Stimulated activated naive B cell treated with anti-CD40 and anti-IgM and Interleukin-4, amounts not matched to agents 10 μg/mL and 1 μg/mL and 100 μg/mL, for 72 hours (primary cell): ENCODE measurements at regions not wholly inside any gene's neighbourhood (a gene's known extent, or its start where the extent isn't known, plus 50 kb on each side); places are given as distances from the start of the nearest gene placed in this dataset.
"Not testable (repeated sequence)": the region's sequence is repeated elsewhere in the genome, so short reads cannot be mapped to it uniquely, and the experiment has no call there.

ENCODE experiments used
- ATAC-seq, 2 donors: fragments of 150-1000 bp; cut with Tn5 transposase; replicated peaks; 2 replicates each; pipeline ENCODE4 v1.10.0; 2021; ENCODE audit warnings: moderate library complexity in 1 of 2
- DNase-seq: peaks from one replicate; pipeline ENCODE4 v3.0.0; 2021
- H3K27ac Mint-ChIP-seq: one replicate; pipeline ENCODE4 v1.8.0; 2022; ENCODE audit warnings: mild to moderate bottlenecking, mixed read lengths
- H3K27me3 Mint-ChIP-seq, 2 donors: one replicate each; pipeline ENCODE4 v1.8.0; 2022; ENCODE audit warnings: mixed read lengths in 2 of 2
- H3K36me3 Mint-ChIP-seq, 2 donors: one replicate each; pipeline ENCODE4 v1.8.0; 2022; ENCODE audit warnings: mixed read lengths in 2 of 2, mild to moderate bottlenecking in 1 of 2
- H3K4me1 Mint-ChIP-seq, 2 donors: one replicate each; pipeline ENCODE4 v1.8.0; 2022; ENCODE audit warnings: mixed read lengths in 2 of 2, mild to moderate bottlenecking in 1 of 2
- H3K4me3 Mint-ChIP-seq, 2 donors: one replicate each; pipeline ENCODE4 v1.8.0; 2022; ENCODE audit warnings: mild to moderate bottlenecking in 2 of 2, mixed read lengths in 2 of 2, moderate library complexity in 1 of 2
- H3K9me3 Mint-ChIP-seq, 2 donors: one replicate each; pipeline ENCODE4 v1.8.0; 2022; ENCODE audit warnings: mixed read lengths in 2 of 2, mild to moderate bottlenecking in 1 of 2

DNA sequence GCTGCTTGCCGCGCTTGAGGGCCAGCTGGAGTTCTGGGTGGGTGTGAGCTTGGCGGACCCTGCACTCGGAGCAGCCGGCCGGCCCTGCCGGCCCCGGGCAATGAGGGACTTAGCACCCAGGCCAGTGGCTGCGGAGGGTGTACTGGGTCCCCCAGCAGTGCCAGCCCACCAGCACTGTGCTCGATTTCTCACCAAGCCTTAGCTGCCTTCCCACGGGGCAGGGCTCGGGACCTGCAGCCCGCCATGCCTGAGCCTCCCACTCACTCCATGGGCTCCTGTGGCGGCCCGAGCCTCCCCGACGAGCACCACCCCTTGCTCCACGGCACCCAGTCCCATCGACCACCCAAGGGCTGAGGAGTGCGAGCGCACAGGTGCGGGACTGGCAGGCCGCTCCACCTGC, 341.3 kb upstream of the CNTNAP5 start:
- H3K27ac Mint-ChIP-seq, H3K27me3 Mint-ChIP-seq, DNase-seq, H3K36me3 Mint-ChIP-seq, ATAC-seq, H3K4me3 Mint-ChIP-seq, H3K4me1 Mint-ChIP-seq: not testable (repeated sequence)
- H3K9me3 Mint-ChIP-seq, result peaks cover 6 to 10% of the 10 kb centered on the region in 2 donors

DNA sequence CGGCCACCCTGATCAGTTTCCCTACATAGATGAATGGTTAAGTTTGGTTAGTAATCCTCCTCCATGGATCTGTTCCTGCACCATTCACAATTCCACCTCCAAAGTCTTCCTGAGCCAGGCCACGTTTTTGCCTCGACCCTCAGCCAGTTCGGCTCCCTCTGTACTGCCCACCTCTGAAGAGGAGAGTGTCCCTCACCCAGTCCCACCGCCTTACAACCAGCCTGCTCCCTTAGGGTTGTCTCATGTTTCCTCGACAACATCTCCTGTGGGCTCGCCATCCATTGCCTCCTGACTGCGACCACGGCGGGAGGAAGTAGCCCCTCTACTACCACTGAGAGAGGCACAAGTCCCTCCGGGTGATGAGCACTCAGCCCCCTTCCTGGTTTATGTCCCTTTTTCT, 338.0 kb upstream of the CNTNAP5 start:
- Mint-ChIP-seq H3K9me3 (peaks cover 9% of the 10 kb centered on the region in 2 donors), H3K4me1 (no peaks in the 10 kb centered on the region), H3K27ac (no peak overlapping the region), H3K27me3 (no peaks in the 10 kb centered on the region), H3K4me3 (no peak overlapping the region), H3K36me3 (no peaks in the 10 kb centered on the region)
- DNase-seq (no peak), ATAC-seq (no peak)

DNA sequence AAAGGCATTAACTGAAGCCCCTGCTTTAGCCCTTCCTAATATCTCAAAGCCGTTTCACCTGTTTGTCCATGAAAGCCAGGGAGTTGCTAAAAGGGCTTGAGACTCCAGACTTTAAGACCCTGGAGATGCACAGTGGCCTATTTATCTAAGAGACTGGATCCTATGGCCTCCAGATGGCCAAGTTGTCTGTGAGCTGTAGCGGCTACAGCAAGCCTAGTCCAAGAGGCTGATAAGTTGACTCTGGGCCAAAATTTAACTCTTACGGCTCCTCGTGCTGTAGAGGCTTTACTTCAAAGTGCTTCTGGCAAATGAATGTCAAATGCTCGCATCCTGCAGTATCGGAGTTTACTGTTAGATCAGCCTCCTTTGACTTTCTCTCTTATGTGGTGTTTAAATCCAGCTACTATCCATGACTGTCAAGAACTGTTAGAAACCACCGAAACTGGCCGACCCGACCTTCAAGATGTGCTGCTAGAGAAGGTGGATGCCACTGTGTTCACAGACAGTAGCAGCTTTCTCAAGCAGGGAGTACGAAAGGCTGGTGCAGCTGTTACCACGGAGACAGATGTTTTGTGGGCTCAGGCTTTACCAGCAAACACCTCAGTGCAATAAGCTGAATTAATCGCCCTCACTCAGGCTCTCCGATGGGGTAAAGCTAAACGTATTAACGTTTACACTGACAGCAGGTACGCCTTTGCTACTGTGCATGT, 336.7 kb upstream of the CNTNAP5 start:
- Mint-ChIP-seq H3K36me3 (no peaks in the 10 kb centered on the region), H3K9me3 (peaks cover 6 to 9% of the 10 kb centered on the region in 2 donors), H3K4me1 (no peaks in the 10 kb centered on the region), H3K27ac (no peak overlapping the region), H3K27me3 (no peaks in the 10 kb centered on the region), H3K4me3 (no peak overlapping the region)
- no peak for DNase-seq
- ATAC-seq, result no peak

- ATAC-seq (no peak), DNase-seq (no peak)
- H3K36me3 Mint-ChIP-seq, result no peaks in the 10 kb centered on the region
- H3K27ac Mint-ChIP-seq, result no peak overlapping the region
- peaks cover 3 to 4% of the 10 kb centered on the region in 2 donors for H3K9me3 Mint-ChIP-seq
- no peaks in the 10 kb centered on the region for H3K4me1 Mint-ChIP-seq
- H3K4me3 Mint-ChIP-seq, result no peak overlapping the region
- no peaks in the 10 kb centered on the region for H3K27me3 Mint-ChIP-seq
Observed at GRCh38 chr2:123692121-123692520, 333.0 kb upstream of the CNTNAP5 start.

- Mint-ChIP-seq H3K4me1 (no peaks in the 10 kb centered on the region), H3K9me3 (peaks cover 2 to 3% of the 10 kb centered on the region in 2 donors), H3K27me3 (no peaks in the 10 kb centered on the region), H3K27ac (no peak overlapping the region), H3K4me3 (no peak overlapping the region), H3K36me3 (no peaks in the 10 kb centered on the region)
- DNase-seq (no peak), ATAC-seq (no peak)
Observed at GRCh38 chr2:123693836-123694235, 331.3 kb upstream of the CNTNAP5 start.

- Mint-ChIP-seq H3K9me3 (peaks cover 0 to 2% of the 10 kb centered on the region in 2 donors), H3K27ac (no peak overlapping the region), H3K27me3 (no peaks in the 10 kb centered on the region), H3K36me3 (no peaks in the 10 kb centered on the region), H3K4me1 (no peaks in the 10 kb centered on the region), H3K4me3 (no peak overlapping the region)
- DNase-seq (no peak), ATAC-seq (no peak)
Observed at GRCh38 chr2:123695426-123695825, 329.7 kb upstream of the CNTNAP5 start.

DNA sequence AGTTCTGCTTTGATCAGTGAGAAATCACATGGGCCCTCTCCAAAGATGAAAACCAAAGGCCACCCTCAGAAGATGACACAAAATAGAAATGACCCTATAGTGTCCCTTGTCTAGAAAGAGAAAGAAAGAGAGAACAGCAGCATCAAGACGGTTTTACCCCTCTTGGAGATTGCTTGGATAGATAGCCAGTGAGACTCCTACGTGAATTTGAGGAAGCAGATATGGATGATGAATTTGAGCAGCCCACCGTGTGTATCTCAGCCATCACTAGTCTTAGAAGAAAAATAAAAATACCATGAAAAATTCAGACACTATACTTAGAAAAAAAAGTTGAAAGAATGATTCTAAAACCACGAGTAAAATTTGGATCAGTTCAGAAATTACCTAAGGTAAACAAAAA, 329.1 kb upstream of the CNTNAP5 start:
- no peaks in the 10 kb centered on the region for H3K4me1 Mint-ChIP-seq
- ATAC-seq, result no peak

DNA sequence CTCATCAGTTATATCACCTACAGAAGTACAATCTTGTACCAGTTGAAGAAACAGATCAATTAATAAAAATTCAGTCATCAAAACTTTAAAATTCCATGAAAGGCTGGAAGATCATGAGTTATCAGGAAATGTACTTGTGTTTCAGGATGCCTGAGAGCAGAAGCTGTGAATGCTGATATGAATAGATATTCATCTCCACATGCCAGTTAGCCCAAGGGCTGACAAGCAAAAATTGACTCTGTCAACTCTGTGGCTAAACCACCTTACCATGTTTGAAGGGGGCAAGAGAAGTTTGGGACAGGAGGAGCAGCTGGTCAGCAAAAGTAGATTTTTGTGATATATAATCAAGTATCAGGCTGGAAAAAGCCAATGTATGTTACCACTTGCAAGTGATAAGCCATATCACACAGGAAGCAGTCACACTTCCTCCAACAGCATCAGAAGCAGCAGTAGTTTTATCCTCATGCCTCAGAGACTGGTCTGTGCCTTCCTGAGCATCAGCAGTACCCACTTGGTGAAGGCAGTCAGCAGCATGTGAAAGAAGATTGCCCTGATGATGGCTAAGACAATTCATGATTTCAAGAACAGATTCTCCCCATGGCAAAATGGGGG, 328.2 kb upstream of the CNTNAP5 start:
- Mint-ChIP-seq H3K9me3 (no peaks in the 10 kb centered on the region), H3K36me3 (no peaks in the 10 kb centered on the region), H3K4me3 (no peak overlapping the region), H3K27me3 (no peaks in the 10 kb centered on the region), H3K4me1 (no peaks in the 10 kb centered on the region), H3K27ac (no peak overlapping the region)
- DNase-seq (no peak), ATAC-seq (no peak)

More for the DNA sequence above, 329.1 kb upstream of the CNTNAP5 start:
- Mint-ChIP-seq H3K27ac (no peak overlapping the region), H3K9me3 (peaks cover 0 to 2% of the 10 kb centered on the region in 2 donors), H3K27me3 (no peaks in the 10 kb centered on the region), H3K4me3 (no peak overlapping the region), H3K36me3 (no peaks in the 10 kb centered on the region)
- DNase-seq, result no peak

DNA sequence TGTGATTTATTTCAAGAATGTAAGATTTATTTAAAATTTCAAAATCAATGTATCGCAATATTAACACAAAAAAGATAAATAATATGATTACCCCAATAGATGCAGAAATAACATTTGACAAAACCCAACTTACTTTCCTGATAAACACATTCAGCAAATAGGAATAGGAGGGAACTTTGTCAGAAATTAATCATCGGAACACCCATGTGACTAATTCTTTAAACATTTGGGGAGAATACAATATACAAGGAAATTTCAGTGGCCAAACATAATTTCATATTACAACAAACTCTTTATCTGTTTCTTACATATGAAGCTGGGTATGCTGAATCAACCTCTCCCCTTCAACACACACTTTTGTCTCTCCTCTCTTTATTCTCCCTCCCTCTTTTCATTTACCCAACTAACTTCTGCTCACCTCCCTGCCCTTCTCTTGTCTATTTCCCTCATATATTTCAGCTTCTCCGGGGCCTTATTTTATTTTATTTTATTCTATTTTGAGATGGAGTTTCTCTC, 309.6 kb upstream of the CNTNAP5 start:
- DNase-seq, result no peak
- H3K4me3 Mint-ChIP-seq, result no peak overlapping the region
- H3K9me3 Mint-ChIP-seq, result peaks cover 0 to 3% of the 10 kb centered on the region in 2 donors
- no peak for ATAC-seq
- H3K36me3 Mint-ChIP-seq, result no peaks in the 10 kb centered on the region
- H3K27ac Mint-ChIP-seq, result no peak overlapping the region
- no peaks in the 10 kb centered on the region for H3K27me3 Mint-ChIP-seq
- no peaks in the 10 kb centered on the region for H3K4me1 Mint-ChIP-seq

- Mint-ChIP-seq H3K27ac (no peak overlapping the region), H3K4me1 (no peaks in the 10 kb centered on the region), H3K36me3 (no peaks in the 10 kb centered on the region), H3K27me3 (no peaks in the 10 kb centered on the region), H3K9me3 (peaks cover 2 to 3% of the 10 kb centered on the region in 2 donors), H3K4me3 (no peak overlapping the region)
- ATAC-seq (no peak), DNase-seq (no peak)
Observed at GRCh38 chr2:123717636-123718334, 307.3 kb upstream of the CNTNAP5 start.

DNA sequence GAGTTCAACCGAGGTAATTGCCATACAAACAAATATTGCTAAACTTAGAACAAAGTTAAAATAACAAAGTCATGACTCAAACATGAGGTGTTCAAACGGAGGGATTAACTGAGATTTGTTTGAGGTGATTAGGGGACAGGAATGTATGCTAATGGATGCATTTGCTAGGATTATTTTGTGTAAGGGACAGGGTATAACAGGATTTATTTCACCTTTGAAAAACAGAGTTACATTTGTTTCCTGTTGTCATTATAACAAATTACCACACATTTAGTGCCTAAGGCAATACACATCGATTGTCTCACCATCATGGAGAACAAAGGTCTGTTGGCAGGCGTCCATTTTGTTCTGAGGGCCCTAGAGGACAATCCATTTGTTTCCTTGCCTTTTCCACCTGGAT, 304.3 kb upstream of the CNTNAP5 start:
- H3K4me3 Mint-ChIP-seq, result no peak overlapping the region
- no peak overlapping the region for H3K27ac Mint-ChIP-seq
- ATAC-seq (no peak), DNase-seq (no peak)
- no peaks in the 10 kb centered on the region for H3K27me3 Mint-ChIP-seq
- no peaks in the 10 kb centered on the region for H3K36me3 Mint-ChIP-seq
- no peaks in the 10 kb centered on the region for H3K4me1 Mint-ChIP-seq
- H3K9me3 Mint-ChIP-seq, result peaks cover 2 to 3% of the 10 kb centered on the region in 2 donors

DNA sequence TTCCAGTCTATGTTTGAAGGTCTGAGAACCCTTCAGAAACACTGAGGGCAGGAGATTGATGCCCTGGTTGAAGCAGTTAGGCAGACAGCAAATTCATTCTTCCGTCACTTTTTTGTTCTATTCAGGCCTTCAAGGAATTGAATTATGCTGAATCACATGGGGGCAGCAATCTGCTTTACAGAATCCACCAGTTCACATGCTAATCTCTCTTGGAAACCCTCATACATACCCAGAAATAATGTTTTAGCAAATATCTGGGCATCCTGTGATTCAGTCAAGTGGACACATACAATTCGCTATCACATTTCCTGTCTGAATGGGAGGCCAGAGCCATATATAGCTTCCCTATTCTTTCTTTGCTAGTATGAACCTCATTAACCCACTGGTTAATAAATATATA, 301.4 kb upstream of the CNTNAP5 start:
- Mint-ChIP-seq H3K27ac (no peak overlapping the region), H3K4me3 (no peak overlapping the region), H3K36me3 (no peaks in the 10 kb centered on the region), H3K9me3 (peaks cover 0 to 2% of the 10 kb centered on the region in 2 donors), H3K4me1 (no peaks in the 10 kb centered on the region), H3K27me3 (no peaks in the 10 kb centered on the region)
- DNase-seq (no peak), ATAC-seq (no peak)

GRCh38 chr2:123732563-123732962, 292.5 kb upstream of the CNTNAP5 start:
- Mint-ChIP-seq H3K27ac (no peak overlapping the region), H3K4me3 (no peak overlapping the region), H3K36me3 (no peaks in the 10 kb centered on the region), H3K27me3 (no peaks in the 10 kb centered on the region), H3K4me1 (no peaks in the 10 kb centered on the region), H3K9me3 (peaks cover 4 to 5% of the 10 kb centered on the region in 2 donors)
- DNase-seq, result no peak
- no peak for ATAC-seq

GRCh38 chr2:123737371-123737770, 287.7 kb upstream of the CNTNAP5 start:
- no peaks in the 10 kb centered on the region for H3K36me3 Mint-ChIP-seq
- no peak for ATAC-seq
- no peaks in the 10 kb centered on the region for H3K4me1 Mint-ChIP-seq
- no peaks in the 10 kb centered on the region for H3K27me3 Mint-ChIP-seq
- no peak overlapping the region for H3K4me3 Mint-ChIP-seq
- no peak for DNase-seq
- peaks cover 4 to 5% of the 10 kb centered on the region in 2 donors for H3K9me3 Mint-ChIP-seq
- H3K27ac Mint-ChIP-seq, result no peak overlapping the region

DNA sequence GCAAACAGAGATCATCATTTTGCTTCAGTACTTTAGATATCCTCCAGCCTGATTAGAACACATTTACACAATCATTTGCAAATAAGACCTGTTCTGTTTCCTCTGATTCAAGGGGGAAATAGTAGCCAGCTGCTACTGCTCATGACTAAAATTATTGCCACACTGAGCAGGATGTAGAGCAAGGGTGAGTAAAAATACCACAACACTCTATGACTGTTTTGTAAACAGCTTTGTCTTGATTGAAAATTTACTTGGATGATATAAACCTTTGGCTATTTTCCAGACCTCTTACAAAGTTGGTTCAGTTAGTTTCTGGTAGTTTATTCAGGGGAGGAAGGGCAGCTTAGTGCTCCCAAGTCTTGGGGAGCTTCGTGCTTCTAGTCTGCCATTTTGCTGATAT, 286.4 kb upstream of the CNTNAP5 start:
- Mint-ChIP-seq H3K27me3 (no peaks in the 10 kb centered on the region), H3K27ac (no peak overlapping the region), H3K4me3 (no peak overlapping the region), H3K4me1 (no peaks in the 10 kb centered on the region), H3K9me3 (peaks cover 4 to 5% of the 10 kb centered on the region in 2 donors), H3K36me3 (no peaks in the 10 kb centered on the region)
- no peak for DNase-seq
- ATAC-seq, result no peak
